Panc1 (cell line): ENCODE measurements at regions not wholly inside any gene's neighbourhood (a gene's known extent, or its start where the extent isn't known, plus 50 kb on each side); places are given as distances from the start of the nearest gene placed in this dataset.

ENCODE experiments used
- ATAC-seq: fragments of 200-7000 bp; cut with Tn5 transposase; 2 replicates; pipeline ENCODE4 v1.9.1; 2020; ENCODE audit warnings: mild to moderate bottlenecking, moderate library complexity
- BruUV-seq: library from RNA; stranded (reverse); fragments of 400-500 nt; replicated peaks from 2 replicates; lab custom pipeline; 2021; lab: Mats Ljungman, UMichigan
- CTCF ChIA-PET: fragments of 300-600 bp; sonication (Branson Sonifier 250); formaldehyde crosslinking; loops from one replicate; lab custom pipeline; 2022; ENCODE audit warnings: antibody characterized with exemption; lab: Charles Lee
- POLR2A ChIA-PET: fragments of 300-600 bp; sonication (Branson Sonifier 250); formaldehyde crosslinking; loops from one replicate; lab custom pipeline; 2022; ENCODE audit warnings: antibody characterized with exemption; lab: Charles Lee
- DNase-seq: peaks from one replicate; pipeline ENCODE4 v3.0.0-alpha.2; 2010; ENCODE audit warnings: low read depth, low spot score
- H3K27ac ChIP-seq: 2 replicates; pipeline ENCODE4 v1.5.1; 2011; ENCODE audit warnings: mild to moderate bottlenecking, low read length, inconsistent platforms
- H3K27me3 ChIP-seq: fragments of 200-500 bp; sonication (Bioruptor generic); 2 replicates; pipeline ENCODE4 v1.6.0; 2014; ENCODE audit warnings: low read length, inconsistent platforms; ENCODE audit not compliant: control insufficient read depth, insufficient read depth
- H3K36me3 ChIP-seq: fragments of 200-500 bp; sonication (Bioruptor generic); 2 replicates; pipeline ENCODE4 v1.5.1; 2014; ENCODE audit warnings: inconsistent platforms, mild to moderate bottlenecking, low read length, moderate library complexity; ENCODE audit not compliant: control insufficient read depth, insufficient read depth
- H3K4me1 ChIP-seq: 2 replicates; pipeline ENCODE4 v1.5.1; 2011; ENCODE audit warnings: inconsistent platforms, mild to moderate bottlenecking, low read length, moderate library complexity; ENCODE audit not compliant: control insufficient read depth, insufficient read depth
- H3K4me3 ChIP-seq, 2 experiments: 2 replicates each; pipeline ENCODE4 v1.5.1; 2011 to 2012; ENCODE audit warnings: low read depth in 2 of 2, low read length in 2 of 2, mild to moderate bottlenecking in 2 of 2, inconsistent platforms in 1 of 2, moderate library complexity in 1 of 2
- H3K9me3 ChIP-seq: fragments of 200-500 bp; sonication (Bioruptor generic); 2 replicates; pipeline ENCODE4 v1.5.1; 2014; ENCODE audit warnings: low read depth, mild to moderate bottlenecking, inconsistent platforms, low read length, moderate library complexity; ENCODE audit not compliant: control insufficient read depth, insufficient read depth
- POLR2AphosphoS5 ChIP-seq: IDR thresholded peaks from 2 replicates; pipeline ENCODE4 v1.6.1; 2012; ENCODE audit warnings: mild to moderate bottlenecking, low read depth, low read length, moderate library complexity
- SIN3A ChIP-seq: IDR thresholded peaks from 2 replicates; pipeline ENCODE4 v1.6.1; 2012; ENCODE audit warnings: low read depth, mild to moderate bottlenecking, low read length, moderate library complexity, borderline replicate concordance; ENCODE audit not compliant: insufficient read depth
- TCF7L2 ChIP-seq: IDR thresholded peaks from 2 replicates; pipeline ENCODE4 v1.6.1; 2011; ENCODE audit warnings: mild to moderate bottlenecking, low read depth, low read length, inconsistent platforms
- in situ Hi-C: cut with HindIII; loops from 2 replicates; pipeline ENCODE4 v1.10.0; 2016; ENCODE audit warnings: low sequenced_read_pairs, low pct_unique_long_range_greater_than_20kb
- intact Hi-C: fragments of 100-400 bp; cut with micrococcal nuclease; formaldehyde crosslinking; loops from one replicate; pipeline ENCODE4 v1.10.0; 2022; ENCODE audit not compliant: unreplicated experiment
- TF ChIP-seq, protein P1 (sequence below): fragments of 450-650 bp; IDR thresholded peaks from 2 replicates; pipeline ENCODE4 v1.5.1; 2017; ENCODE audit warnings: mild to moderate bottlenecking
- TF ChIP-seq, protein P2 (sequence below), 2 experiments: IDR thresholded peaks; 2 replicates each; pipeline ENCODE4 v1.6.1; 2011 to 2012; ENCODE audit warnings: low read depth in 2 of 2, control low read depth in 1 of 2, low read length in 1 of 2, mild to moderate bottlenecking in 1 of 2, moderate library complexity in 1 of 2; ENCODE audit not compliant: insufficient read depth in 1 of 2

DNA sequence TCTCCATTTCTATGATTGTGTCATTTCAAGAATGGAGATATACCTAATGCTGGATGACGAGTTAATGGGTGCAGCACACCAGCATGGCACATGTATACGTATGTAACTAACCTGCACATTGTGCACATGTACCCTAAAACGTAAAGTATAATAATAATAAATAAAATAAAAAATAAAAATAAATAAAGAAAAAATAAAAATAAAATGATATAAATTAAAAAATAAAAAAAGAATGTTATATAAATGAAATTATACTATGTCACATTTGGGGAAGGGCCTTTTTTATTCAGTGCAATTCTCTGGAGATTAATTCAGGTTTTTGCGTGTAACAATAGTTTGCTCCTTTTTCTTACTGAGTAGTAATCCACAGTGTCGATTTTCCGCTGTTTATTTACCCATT, 763.5 kb upstream of the POU3F3 start:
- DNase-seq, result no peak
- no peaks in the 10 kb centered on the region for H3K4me1 ChIP-seq
- H3K36me3 ChIP-seq, result no peaks in the 10 kb centered on the region
- in situ Hi-C loops, result no loop called here
- H3K27me3 ChIP-seq, result no peaks in the 10 kb centered on the region
- POLR2A ChIA-PET, result no interaction called here
- H3K9me3 ChIP-seq, result peaks cover 3% of the 10 kb centered on the region; the same call in 1 of the 2 replicates
- intact Hi-C loops, result no loop called here
- H3K4me3 ChIP-seq, result no peak overlapping the region
- no TSS peak for BruUV-seq
- TF ChIP-seq, protein P1, sequence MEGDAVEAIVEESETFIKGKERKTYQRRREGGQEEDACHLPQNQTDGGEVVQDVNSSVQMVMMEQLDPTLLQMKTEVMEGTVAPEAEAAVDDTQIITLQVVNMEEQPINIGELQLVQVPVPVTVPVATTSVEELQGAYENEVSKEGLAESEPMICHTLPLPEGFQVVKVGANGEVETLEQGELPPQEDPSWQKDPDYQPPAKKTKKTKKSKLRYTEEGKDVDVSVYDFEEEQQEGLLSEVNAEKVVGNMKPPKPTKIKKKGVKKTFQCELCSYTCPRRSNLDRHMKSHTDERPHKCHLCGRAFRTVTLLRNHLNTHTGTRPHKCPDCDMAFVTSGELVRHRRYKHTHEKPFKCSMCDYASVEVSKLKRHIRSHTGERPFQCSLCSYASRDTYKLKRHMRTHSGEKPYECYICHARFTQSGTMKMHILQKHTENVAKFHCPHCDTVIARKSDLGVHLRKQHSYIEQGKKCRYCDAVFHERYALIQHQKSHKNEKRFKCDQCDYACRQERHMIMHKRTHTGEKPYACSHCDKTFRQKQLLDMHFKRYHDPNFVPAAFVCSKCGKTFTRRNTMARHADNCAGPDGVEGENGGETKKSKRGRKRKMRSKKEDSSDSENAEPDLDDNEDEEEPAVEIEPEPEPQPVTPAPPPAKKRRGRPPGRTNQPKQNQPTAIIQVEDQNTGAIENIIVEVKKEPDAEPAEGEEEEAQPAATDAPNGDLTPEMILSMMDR, result no peak
- TF ChIP-seq, protein P2, sequence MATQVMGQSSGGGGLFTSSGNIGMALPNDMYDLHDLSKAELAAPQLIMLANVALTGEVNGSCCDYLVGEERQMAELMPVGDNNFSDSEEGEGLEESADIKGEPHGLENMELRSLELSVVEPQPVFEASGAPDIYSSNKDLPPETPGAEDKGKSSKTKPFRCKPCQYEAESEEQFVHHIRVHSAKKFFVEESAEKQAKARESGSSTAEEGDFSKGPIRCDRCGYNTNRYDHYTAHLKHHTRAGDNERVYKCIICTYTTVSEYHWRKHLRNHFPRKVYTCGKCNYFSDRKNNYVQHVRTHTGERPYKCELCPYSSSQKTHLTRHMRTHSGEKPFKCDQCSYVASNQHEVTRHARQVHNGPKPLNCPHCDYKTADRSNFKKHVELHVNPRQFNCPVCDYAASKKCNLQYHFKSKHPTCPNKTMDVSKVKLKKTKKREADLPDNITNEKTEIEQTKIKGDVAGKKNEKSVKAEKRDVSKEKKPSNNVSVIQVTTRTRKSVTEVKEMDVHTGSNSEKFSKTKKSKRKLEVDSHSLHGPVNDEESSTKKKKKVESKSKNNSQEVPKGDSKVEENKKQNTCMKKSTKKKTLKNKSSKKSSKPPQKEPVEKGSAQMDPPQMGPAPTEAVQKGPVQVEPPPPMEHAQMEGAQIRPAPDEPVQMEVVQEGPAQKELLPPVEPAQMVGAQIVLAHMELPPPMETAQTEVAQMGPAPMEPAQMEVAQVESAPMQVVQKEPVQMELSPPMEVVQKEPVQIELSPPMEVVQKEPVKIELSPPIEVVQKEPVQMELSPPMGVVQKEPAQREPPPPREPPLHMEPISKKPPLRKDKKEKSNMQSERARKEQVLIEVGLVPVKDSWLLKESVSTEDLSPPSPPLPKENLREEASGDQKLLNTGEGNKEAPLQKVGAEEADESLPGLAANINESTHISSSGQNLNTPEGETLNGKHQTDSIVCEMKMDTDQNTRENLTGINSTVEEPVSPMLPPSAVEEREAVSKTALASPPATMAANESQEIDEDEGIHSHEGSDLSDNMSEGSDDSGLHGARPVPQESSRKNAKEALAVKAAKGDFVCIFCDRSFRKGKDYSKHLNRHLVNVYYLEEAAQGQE (IDR thresholded peaks at IDR 0.05; ENCODE audit: insufficient read depth in 1 of 2, low read depth in 2 of 2, low read length in 1 of 2), result no peak
- TF ChIP-seq SIN3A (no peak), POLR2AphosphoS5 (no peak)
- no peak for ATAC-seq
- H3K27ac ChIP-seq, result no peak overlapping the region
- CTCF ChIA-PET, result no interaction called here

DNA sequence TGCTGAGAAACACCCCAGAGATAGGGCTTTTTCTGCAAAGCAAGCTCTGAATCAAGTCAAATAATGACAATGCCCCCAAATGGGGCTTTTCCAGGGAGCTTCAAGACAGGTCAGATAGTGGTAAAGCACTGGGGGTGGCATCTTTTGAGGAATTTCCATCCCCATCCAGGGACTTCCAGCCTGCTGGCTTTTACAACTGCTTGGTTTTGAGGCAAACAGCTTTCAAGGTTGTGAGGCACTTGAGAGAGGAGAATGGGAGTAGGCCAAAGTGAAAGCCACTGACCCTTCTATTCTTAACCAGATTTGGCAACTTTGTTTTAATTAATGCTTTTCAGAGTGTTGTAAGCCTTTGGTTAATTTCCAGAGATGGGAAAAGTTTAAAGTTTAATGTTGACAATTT, 762.0 kb upstream of the POU3F3 start:
- TF ChIP-seq POLR2AphosphoS5 (no peak), SIN3A (no peak)
- no TSS peak for BruUV-seq
- ATAC-seq (no peak), DNase-seq (no peak)
- in situ Hi-C loops (no loop called here), intact Hi-C loops (no loop called here)
- CTCF ChIA-PET, result no interaction called here
- Histone ChIP-seq H3K27me3 (no peaks in the 10 kb centered on the region), H3K36me3 (no peaks in the 10 kb centered on the region), H3K9me3 (peaks cover 3% of the 10 kb centered on the region; the same call in 1 of the 2 replicates), H3K27ac (no peak overlapping the region), H3K4me1 (no peaks in the 10 kb centered on the region), H3K4me3 (no peak overlapping the region)
- POLR2A ChIA-PET, result no interaction called here

DNA sequence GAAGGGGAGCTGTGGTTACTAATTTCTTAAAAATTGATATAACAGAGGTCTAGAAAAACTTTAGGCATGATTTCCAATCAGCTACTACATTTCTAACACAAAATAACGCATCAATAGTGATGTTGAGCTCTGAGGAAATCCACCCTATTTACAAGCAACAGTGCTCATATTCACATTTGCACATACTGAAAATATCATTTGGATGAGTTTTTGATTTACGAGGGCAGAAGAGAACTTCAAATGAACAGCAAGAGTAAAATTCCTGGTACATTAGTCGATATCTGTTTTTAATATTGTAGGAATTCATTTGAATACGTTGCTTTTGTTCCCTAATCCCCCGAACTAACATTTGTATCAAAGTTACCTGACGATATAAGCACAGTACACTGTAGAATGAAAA, 761.0 kb upstream of the POU3F3 start:
- H3K4me1 ChIP-seq, result no peaks in the 10 kb centered on the region
- intact Hi-C loops (no loop called here), in situ Hi-C loops (no loop called here)
- ChIA-PET CTCF (interaction anchor here (0.7 kb wide), 1 partner anchor 47 kb away, joined by 3 read pairs; no protein-coding TSS in a partner anchor), POLR2A (no interaction called here)
- ATAC-seq (no peak), DNase-seq (no peak)
- no TSS peak for BruUV-seq
- H3K4me3 ChIP-seq, result no peak overlapping the region
- H3K9me3 ChIP-seq, result peaks cover 3% of the 10 kb centered on the region; the same call in 1 of the 2 replicates
- H3K36me3 ChIP-seq, result no peaks in the 10 kb centered on the region
- no peaks in the 10 kb centered on the region for H3K27me3 ChIP-seq
- no peak for TF ChIP-seq SIN3A
- TF ChIP-seq POLR2AphosphoS5, result no peak
- TF ChIP-seq, protein P2 (IDR thresholded peaks at IDR 0.05; ENCODE audit: insufficient read depth in 1 of 2, low read depth in 2 of 2, low read length in 1 of 2), result no peak
- no peak for TF ChIP-seq TCF7L2
- TF ChIP-seq, protein P1, result no peak
- H3K27ac ChIP-seq, result no peak overlapping the region
